ENCODE measurements at regions not wholly inside any gene's neighbourhood (a gene's known extent, or its start where the extent isn't known, plus 50 kb on each side); places are given as distances from the start of the nearest gene placed in this dataset.

GRCh38 chr2:104649866-104650265, 204.0 kb upstream of the POU3F3 start:
- intact Hi-C loops (cut with DNase I; ENCODE audit: low total_unique reads) = no loop called here
- H3K27ac ChIP-seq = no peak overlapping the region
- no peaks in the 10 kb centered on the region for H3K4me1 ChIP-seq
- no peaks in the 10 kb centered on the region for H3K27me3 ChIP-seq
- H3K4me3 ChIP-seq = no peak overlapping the region
- no peak for DNase-seq
- no peak for TF ChIP-seq CTCF (IDR thresholded peaks at IDR 0.05)
- no peak for TF ChIP-seq POLR2A (IDR thresholded peaks at IDR 0.05)
- H3K9me3 ChIP-seq = no peaks in the 10 kb centered on the region
- H3K36me3 ChIP-seq = no peaks in the 10 kb centered on the region

- intact Hi-C loops (cut with DNase I; ENCODE audit: low total_unique reads) = no loop called here
These were observed 203.4 kb upstream of the POU3F3 start for GRCh38 chr2:104650405-104650996.

GRCh38 chr2:104654811-104655210, 199.1 kb upstream of the POU3F3 start:
- peak overlapping the region in 1 of 2 donors; percentile 45 for H3K27ac ChIP-seq
- H3K4me1 ChIP-seq = no peaks in the 10 kb centered on the region
- no peaks in the 10 kb centered on the region for H3K9me3 ChIP-seq
- intact Hi-C loops (cut with DNase I; ENCODE audit: low total_unique reads) = no loop called here
- no peaks in the 10 kb centered on the region for H3K27me3 ChIP-seq
- no peak overlapping the region for H3K4me3 ChIP-seq
- H3K36me3 ChIP-seq = no peaks in the 10 kb centered on the region
- TF ChIP-seq POLR2A (IDR thresholded peaks at IDR 0.05) (no peak), CTCF (IDR thresholded peaks at IDR 0.05) (no peak)
- DNase-seq = peak in 1 of 2 donors; percentile 31

More at GRCh38 chr2:104650405-104650996, 203.4 kb upstream of the POU3F3 start:
- DNase-seq = no peak
- H3K4me1 ChIP-seq = no peaks in the 10 kb centered on the region
- no peak overlapping the region for H3K27ac ChIP-seq
- no peaks in the 10 kb centered on the region for H3K36me3 ChIP-seq
- H3K9me3 ChIP-seq = no peaks in the 10 kb centered on the region
- H3K27me3 ChIP-seq = no peaks in the 10 kb centered on the region
- TF ChIP-seq CTCF (IDR thresholded peaks at IDR 0.05) = no peak
- TF ChIP-seq POLR2A (IDR thresholded peaks at IDR 0.05) = no peak
- H3K4me3 ChIP-seq = no peak overlapping the region

- Histone ChIP-seq H3K27ac (no peak overlapping the region), H3K4me3 (no peak overlapping the region), H3K36me3 (no peaks in the 10 kb centered on the region), H3K9me3 (no peaks in the 10 kb centered on the region), H3K27me3 (no peaks in the 10 kb centered on the region), H3K4me1 (no peaks in the 10 kb centered on the region)
- no peak for TF ChIP-seq CTCF (IDR thresholded peaks at IDR 0.05)
- no peak for TF ChIP-seq POLR2A (IDR thresholded peaks at IDR 0.05)
- intact Hi-C loops (cut with DNase I; ENCODE audit: low total_unique reads) = no loop called here
- no peak for DNase-seq
These were observed 197.2 kb upstream of the POU3F3 start for GRCh38 chr2:104656571-104657163.

- intact Hi-C loops (cut with DNase I; ENCODE audit: low total_unique reads) = no loop called here
- Histone ChIP-seq H3K36me3 (no peaks in the 10 kb centered on the region), H3K4me1 (no peaks in the 10 kb centered on the region), H3K9me3 (no peaks in the 10 kb centered on the region), H3K27ac (no peak overlapping the region), H3K4me3 (no peak overlapping the region), H3K27me3 (no peaks in the 10 kb centered on the region)
- peak in 1 of 2 donors; percentile 43 for DNase-seq
- no peak for TF ChIP-seq CTCF (IDR thresholded peaks at IDR 0.05)
- TF ChIP-seq POLR2A (IDR thresholded peaks at IDR 0.05) = no peak
These were observed 195.6 kb upstream of the POU3F3 start for GRCh38 chr2:104658144-104658835.

Data from uterus (tissue), 3 donors.